HFFc6 (cell line): ENCODE measurements at regions not wholly inside any gene's neighbourhood (a gene's known extent, or its start where the extent isn't known, plus 50 kb on each side); places are given as distances from the start of the nearest gene placed in this dataset.
A peak's percentile ranks its signal among the peaks of the same experiment; 100 is the strongest.

Experiments
- DNase-seq: peaks from one replicate; pipeline ENCODE4 v3.0.0-alpha.2; 2018
- H3K27ac Mint-ChIP-seq: 2 replicates; pipeline ENCODE4 v1.8.0; 2020; ENCODE audit warnings: mild to moderate bottlenecking, mixed read lengths
- H3K27me3 Mint-ChIP-seq: 2 replicates; pipeline ENCODE4 v1.8.0; 2021; ENCODE audit warnings: mild to moderate bottlenecking, moderate library complexity, mixed read lengths; ENCODE audit not compliant: insufficient read depth
- H3K36me3 Mint-ChIP-seq: 2 replicates; pipeline ENCODE4 v1.8.0; 2021; ENCODE audit warnings: low read depth, mixed read lengths
- H3K4me1 Mint-ChIP-seq: 2 replicates; pipeline ENCODE4 v1.8.0; 2020; ENCODE audit warnings: low read depth, mixed read lengths
- H3K4me3 Mint-ChIP-seq: 2 replicates; pipeline ENCODE4 v1.8.0; 2020; ENCODE audit warnings: mild to moderate bottlenecking, moderate library complexity, mixed read lengths
- H3K9me3 Mint-ChIP-seq: 2 replicates; pipeline ENCODE4 v1.8.0; 2020; ENCODE audit warnings: mild to moderate bottlenecking, mixed read lengths
- TF ChIP-seq, protein P1 (sequence below): fragments of 200-600 bp; sonication (generic); IDR thresholded peaks from 2 replicates; pipeline ENCODE4 v1.5.0; 2021; ENCODE audit warnings: antibody characterized with exemption, mild to moderate bottlenecking

DNA sequence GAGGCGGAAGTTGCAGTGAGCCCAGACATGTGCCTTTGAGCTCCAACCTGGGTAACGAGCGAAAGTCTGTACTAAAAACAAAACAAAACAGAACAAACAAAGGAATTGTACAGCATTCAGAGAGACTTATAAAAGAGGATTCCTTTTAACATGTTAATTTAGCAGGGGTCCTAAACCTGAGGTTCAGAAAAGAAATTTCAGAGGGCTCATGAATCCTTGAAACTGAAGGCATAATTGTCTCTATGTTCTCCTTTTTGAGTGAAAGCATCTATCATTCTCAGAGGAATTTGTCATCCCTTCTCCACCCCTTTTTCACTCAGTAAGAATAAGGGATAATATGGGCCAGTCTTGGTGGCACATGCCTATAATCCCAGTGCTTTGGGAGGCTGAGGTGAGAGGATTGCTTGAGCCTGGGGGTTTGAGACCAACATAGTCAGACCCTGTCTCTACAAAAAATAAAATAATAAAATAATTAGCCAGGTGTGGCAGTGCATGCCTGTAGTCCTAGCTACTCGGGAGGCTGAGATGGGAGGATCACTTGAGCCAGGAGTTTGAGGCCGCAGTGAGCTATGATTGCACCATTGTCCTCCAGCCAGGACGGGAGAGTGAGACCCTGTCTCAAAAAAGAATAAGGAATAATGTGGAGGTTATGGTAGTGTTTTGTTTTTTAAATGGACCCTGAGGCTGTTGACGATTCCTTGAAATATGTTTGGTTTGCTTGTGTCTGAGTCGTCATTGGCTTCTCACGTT is 309.1 kb upstream of the C2CD4B start:
- no peaks in the 10 kb centered on the region for H3K9me3 Mint-ChIP-seq
- DNase-seq: no peak
- H3K27me3 Mint-ChIP-seq: no peaks in the 10 kb centered on the region; the same call in 1 of the 2 replicates
- peaks cover 68% of the 10 kb centered on the region for H3K4me1 Mint-ChIP-seq
- H3K27ac Mint-ChIP-seq: peak overlapping the region; percentile 65
- TF ChIP-seq, protein P1, sequence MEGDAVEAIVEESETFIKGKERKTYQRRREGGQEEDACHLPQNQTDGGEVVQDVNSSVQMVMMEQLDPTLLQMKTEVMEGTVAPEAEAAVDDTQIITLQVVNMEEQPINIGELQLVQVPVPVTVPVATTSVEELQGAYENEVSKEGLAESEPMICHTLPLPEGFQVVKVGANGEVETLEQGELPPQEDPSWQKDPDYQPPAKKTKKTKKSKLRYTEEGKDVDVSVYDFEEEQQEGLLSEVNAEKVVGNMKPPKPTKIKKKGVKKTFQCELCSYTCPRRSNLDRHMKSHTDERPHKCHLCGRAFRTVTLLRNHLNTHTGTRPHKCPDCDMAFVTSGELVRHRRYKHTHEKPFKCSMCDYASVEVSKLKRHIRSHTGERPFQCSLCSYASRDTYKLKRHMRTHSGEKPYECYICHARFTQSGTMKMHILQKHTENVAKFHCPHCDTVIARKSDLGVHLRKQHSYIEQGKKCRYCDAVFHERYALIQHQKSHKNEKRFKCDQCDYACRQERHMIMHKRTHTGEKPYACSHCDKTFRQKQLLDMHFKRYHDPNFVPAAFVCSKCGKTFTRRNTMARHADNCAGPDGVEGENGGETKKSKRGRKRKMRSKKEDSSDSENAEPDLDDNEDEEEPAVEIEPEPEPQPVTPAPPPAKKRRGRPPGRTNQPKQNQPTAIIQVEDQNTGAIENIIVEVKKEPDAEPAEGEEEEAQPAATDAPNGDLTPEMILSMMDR: no peak
- peaks cover 5% of the 10 kb centered on the region for H3K36me3 Mint-ChIP-seq
- peak overlapping the region; percentile 57 for H3K4me3 Mint-ChIP-seq

DNA sequence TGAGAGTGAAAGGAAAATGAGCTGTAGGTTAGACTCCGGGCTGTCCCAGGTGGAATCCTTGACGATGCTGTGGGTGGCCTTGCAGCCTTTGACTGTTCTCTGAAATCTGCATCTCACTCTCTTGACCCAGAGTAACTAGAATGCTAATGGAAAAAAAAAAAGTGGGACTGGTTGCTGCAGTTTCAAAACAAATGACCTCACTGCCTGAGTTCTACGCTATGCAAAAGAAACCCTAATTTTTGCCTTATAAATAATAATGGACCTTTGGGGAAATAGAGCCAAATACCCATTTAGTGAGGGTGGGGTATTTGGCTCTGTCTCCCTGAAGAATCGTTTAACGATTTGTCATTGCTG is 309.7 kb upstream of the C2CD4B start:
- Mint-ChIP-seq H3K36me3 (peaks cover 5% of the 10 kb centered on the region), H3K4me1 (peaks cover 62% of the 10 kb centered on the region), H3K27ac (peak overlapping the region; percentile 65), H3K9me3 (no peaks in the 10 kb centered on the region), H3K27me3 (no peaks in the 10 kb centered on the region; the same call in 1 of the 2 replicates), H3K4me3 (peak overlapping the region; percentile 57)
- TF ChIP-seq, protein P1: no peak
- peak; percentile 38 for DNase-seq

DNA sequence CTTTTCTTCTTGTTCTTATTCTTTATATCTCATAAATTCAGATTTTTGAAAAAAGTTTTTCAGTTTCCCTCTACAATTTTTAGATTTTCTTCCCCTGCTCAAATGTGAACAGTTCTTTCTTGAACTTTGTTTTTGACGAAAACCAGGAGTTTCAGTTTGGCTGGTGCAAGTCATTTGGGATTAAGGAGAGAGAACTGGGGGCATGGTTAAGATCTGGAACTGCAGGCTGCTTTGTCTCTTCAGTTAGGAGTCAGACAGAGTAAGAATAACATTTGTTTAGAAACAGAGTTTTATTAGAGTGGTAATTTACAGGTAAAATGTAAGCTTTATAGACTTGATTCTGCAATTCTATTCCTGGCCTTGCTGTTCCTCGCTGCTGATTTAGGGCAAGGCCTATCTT is 310.5 kb upstream of the C2CD4B start:
- TF ChIP-seq, protein P1: no peak
- H3K27ac Mint-ChIP-seq: no peak overlapping the region
- H3K4me1 Mint-ChIP-seq: peaks cover 54% of the 10 kb centered on the region
- H3K4me3 Mint-ChIP-seq: no peak overlapping the region; the same call in 1 of the 2 replicates
- no peaks in the 10 kb centered on the region; the same call in 1 of the 2 replicates for H3K27me3 Mint-ChIP-seq
- no peak for DNase-seq
- no peaks in the 10 kb centered on the region for H3K9me3 Mint-ChIP-seq
- H3K36me3 Mint-ChIP-seq: peaks cover 5% of the 10 kb centered on the region

DNA sequence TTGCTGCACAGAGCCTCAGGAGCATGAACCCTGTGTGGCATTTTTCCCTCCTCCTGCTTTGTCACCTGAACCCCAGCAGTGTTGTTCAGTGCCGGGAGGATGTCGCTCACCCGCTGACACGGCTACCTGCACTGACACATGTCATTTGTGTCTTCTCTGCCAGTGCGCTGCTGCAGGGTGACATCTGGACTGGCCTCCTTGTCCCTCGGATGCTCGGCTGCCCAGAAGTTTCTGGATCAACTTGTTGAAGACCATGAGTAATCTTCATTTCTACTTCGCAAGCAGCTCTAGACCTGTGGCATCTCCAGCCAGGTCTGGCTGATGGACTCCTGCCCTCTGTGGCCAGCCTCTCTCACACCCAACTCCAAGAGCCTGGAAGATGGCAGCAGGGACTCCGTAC is 311.1 kb upstream of the C2CD4B start:
- H3K4me1 Mint-ChIP-seq: peaks cover 48% of the 10 kb centered on the region
- peaks cover 5% of the 10 kb centered on the region for H3K36me3 Mint-ChIP-seq
- TF ChIP-seq, protein P1: no peak
- H3K4me3 Mint-ChIP-seq: no peak overlapping the region
- no peaks in the 10 kb centered on the region; the same call in 1 of the 2 replicates for H3K27me3 Mint-ChIP-seq
- no peaks in the 10 kb centered on the region for H3K9me3 Mint-ChIP-seq
- no peak for DNase-seq
- no peak overlapping the region for H3K27ac Mint-ChIP-seq

DNA sequence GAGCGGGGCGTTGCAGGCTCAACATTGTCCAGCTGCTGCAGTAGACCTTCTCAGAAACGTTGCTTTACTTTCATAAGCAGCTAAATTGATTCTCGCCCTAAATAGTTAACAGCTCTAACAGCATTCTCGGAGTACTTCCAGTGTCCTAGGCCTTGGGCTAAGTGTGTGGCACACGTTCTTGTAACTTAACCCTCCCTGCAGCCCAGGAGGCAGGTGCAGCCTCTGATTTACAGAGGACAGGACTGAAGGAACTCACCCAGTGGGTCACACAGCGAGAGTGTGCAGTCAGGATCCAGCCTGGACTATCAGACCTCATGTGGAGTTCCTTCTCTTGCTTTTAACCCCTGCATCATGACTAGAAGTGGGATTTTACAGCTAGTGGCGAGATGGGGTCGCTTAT is 312.8 kb upstream of the C2CD4B start:
- DNase-seq: no peak
- H3K27me3 Mint-ChIP-seq: no peaks in the 10 kb centered on the region; the same call in 1 of the 2 replicates
- TF ChIP-seq, protein P1: no peak
- no peaks in the 10 kb centered on the region for H3K9me3 Mint-ChIP-seq
- no peak overlapping the region for H3K27ac Mint-ChIP-seq
- peaks cover 36% of the 10 kb centered on the region for H3K4me1 Mint-ChIP-seq
- peaks cover 5% of the 10 kb centered on the region for H3K36me3 Mint-ChIP-seq
- H3K4me3 Mint-ChIP-seq: no peak overlapping the region
